GM13976 (cell line): ENCODE measurements at regions not wholly inside any gene's neighbourhood (a gene's known extent, or its start where the extent isn't known, plus 50 kb on each side); places are given as distances from the start of the nearest gene placed in this dataset.

Source experiments
- DNase-seq: peaks from one replicate; pipeline ENCODE4 v3.0.0; 2012; ENCODE audit warnings: low spot score
- in situ Hi-C: fragments of 300-500 bp; cut with MboI; formaldehyde crosslinking; loops from one replicate; pipeline ENCODE4 v1.12.0; 2022; ENCODE audit warnings: low sequenced_read_pairs, mixed read lengths, inconsistent platforms; ENCODE audit not compliant: unreplicated experiment
- TF ChIP-seq, protein P1 (sequence below): IDR thresholded peaks from 2 replicates; pipeline ENCODE4 v1.5.1; 2012; ENCODE audit warnings: borderline replicate concordance, mild to moderate bottlenecking; ENCODE audit not compliant: insufficient read depth; ENCODE audit errors: extremely low read depth, missing control alignments, control extremely low read depth

DNA sequence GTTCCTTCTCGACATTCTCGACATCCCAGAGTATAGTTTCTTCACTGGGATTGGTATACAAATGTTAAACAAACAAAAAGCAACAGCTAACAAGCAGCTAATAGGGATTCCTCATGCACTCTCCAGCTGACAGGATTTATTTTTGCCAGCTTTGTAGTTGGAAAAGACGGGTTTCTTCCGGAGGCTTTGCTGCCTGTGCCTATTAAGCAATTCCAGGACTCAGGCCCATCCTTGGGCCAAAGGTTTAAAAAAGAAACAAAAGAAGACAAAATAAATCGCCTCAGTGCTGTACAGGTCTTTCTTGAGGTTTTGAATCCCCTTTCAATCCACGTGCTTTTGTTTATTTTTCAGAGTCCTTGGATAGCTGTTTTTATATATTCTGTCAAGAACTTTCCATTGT lies 1414.5 kb upstream of the PCDH9 start:
- no peak for DNase-seq
- TF ChIP-seq, protein P1, sequence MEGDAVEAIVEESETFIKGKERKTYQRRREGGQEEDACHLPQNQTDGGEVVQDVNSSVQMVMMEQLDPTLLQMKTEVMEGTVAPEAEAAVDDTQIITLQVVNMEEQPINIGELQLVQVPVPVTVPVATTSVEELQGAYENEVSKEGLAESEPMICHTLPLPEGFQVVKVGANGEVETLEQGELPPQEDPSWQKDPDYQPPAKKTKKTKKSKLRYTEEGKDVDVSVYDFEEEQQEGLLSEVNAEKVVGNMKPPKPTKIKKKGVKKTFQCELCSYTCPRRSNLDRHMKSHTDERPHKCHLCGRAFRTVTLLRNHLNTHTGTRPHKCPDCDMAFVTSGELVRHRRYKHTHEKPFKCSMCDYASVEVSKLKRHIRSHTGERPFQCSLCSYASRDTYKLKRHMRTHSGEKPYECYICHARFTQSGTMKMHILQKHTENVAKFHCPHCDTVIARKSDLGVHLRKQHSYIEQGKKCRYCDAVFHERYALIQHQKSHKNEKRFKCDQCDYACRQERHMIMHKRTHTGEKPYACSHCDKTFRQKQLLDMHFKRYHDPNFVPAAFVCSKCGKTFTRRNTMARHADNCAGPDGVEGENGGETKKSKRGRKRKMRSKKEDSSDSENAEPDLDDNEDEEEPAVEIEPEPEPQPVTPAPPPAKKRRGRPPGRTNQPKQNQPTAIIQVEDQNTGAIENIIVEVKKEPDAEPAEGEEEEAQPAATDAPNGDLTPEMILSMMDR: no peak
- in situ Hi-C loops: no loop called here

DNA sequence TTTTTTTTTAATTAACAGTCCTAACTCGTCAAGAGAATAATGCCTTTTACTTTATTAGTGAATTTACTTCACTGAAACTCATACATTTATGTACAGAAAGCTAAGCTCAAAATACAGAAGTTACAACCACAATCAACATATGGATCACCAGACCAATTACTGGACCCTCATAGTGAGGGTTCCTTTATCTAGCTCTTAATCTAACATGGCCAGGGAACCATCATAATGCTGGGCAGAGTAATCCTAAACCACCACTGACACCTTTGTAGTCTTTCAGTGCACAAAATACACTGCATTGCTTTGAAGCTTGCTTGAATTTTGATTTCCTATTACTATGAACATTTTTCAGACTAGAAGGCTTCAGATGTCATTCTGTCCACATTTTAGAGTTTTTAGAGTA lies 1406.6 kb upstream of the PCDH9 start:
- no peak for DNase-seq
- in situ Hi-C loops: no loop called here
- TF ChIP-seq, protein P1: no peak

DNA sequence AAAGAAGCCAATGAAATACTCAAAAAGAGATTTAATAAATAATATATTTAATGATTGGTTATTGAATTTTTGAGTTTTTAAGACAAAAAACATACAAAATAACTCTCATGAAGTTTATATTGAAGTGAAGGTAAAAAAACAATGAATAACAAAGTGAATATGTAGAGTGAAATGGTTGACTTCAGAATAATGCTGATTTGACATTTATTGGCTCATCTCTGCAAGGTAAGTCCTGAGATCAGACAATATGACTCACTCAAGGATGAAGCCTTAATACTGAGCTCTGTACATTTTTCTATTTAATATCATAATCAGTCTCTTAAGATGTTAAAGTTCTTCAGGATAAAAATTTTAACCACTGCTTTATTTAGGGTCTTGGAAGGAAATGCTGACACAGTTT lies 1398.9 kb upstream of the PCDH9 start:
- in situ Hi-C loops: no loop called here
- DNase-seq: no peak
- TF ChIP-seq, protein P1: no peak

DNA sequence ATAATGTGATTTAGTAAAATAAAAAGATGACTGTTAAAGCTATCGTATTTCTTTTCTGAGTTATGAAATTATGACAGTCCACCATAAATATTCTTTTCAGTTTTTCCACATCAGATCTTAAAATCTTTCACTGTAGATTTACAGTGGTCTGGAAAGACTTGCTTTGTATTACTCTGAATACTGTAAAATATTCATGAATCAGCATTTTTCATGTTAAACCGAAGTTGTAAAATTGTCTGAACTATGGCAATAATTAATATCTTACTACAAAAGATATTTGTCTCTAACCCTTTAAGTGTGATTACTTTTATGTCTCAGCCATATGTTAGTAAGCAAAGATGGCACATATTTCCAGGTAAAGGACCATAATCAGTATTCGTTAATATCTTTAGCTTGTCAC lies 1397.2 kb upstream of the PCDH9 start:
- in situ Hi-C loops: no loop called here
- no peak for DNase-seq
- TF ChIP-seq, protein P1: no peak

DNA sequence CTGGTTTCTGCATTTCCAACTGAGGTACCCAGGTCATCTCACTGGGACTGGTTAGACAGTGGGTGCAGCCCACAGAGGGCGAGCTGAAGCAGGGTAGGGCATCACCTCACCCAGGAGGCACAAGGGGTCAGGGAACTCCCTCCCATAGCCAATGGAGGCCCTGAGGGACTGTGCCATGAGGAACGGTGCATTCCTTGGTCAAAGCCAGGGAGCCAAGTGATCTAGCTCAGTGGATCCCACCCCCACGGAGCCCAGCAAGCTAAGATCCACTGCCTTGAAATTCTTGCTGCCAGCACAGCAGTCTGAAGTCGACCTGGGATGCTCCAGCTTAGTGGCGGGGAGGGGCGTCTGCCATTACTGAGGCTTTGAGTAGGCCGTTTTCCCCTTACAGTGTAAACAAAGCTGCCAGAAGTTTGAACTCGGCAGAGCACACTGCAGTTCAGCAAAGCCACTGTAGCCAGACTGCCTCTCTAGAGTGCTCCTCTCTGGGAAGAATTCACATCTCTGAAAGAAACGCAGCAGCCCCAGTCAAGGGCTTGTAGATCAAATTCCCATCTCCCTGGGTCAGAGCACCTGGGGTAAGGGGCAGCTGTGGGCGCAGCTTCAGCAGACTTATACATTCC lies 1386.6 kb upstream of the PCDH9 start:
- DNase-seq: no peak
- TF ChIP-seq, protein P1: no peak
- in situ Hi-C loops: no loop called here

DNA sequence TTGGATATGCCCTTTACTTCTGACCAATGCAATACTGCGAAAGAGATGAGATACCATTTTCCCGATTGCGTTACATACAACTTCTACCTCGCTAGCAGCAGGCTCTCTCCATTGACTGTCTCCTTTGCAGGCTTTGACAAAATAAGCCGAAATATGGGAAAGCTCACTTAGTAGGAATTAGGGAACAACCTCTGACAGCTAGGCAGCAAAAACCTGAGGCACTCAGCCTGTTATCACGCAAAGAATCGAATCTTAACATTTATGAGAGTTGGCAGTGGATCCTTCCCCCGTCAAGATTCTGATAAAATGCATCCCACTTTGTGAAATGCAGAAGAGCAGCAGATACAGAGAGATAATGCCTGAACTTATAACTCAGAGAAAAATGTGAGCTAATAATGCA lies 1379.5 kb upstream of the PCDH9 start:
- DNase-seq: no peak

More for the DNA sequence above, 1379.5 kb upstream of the PCDH9 start:
- TF ChIP-seq, protein P1: no peak
- in situ Hi-C loops: no loop called here
